Kidney epithelial cell (primary cell): ENCODE measurements at regions not wholly inside any gene's neighbourhood (a gene's known extent, or its start where the extent isn't known, plus 50 kb on each side); places are given as distances from the start of the nearest gene placed in this dataset.
"Not testable (repeated sequence)": the region's sequence is repeated elsewhere in the genome, so short reads cannot be mapped to it uniquely, and the experiment has no call there.

Experiments
- DNase-seq: peaks from one replicate; pipeline ENCODE4 v3.0.0-alpha.2; 2010; ENCODE audit warnings: low read depth
- H3K27me3 ChIP-seq: 2 replicates; pipeline ENCODE4 v1.6.0; 2011; ENCODE audit warnings: low read length; ENCODE audit not compliant: control insufficient read depth, insufficient read depth
- H3K36me3 ChIP-seq: 2 replicates; pipeline ENCODE4 v1.5.1; 2011; ENCODE audit warnings: low read length; ENCODE audit not compliant: control insufficient read depth, insufficient read depth
- H3K4me3 ChIP-seq: 2 replicates; pipeline ENCODE4 v1.5.1; 2011; ENCODE audit warnings: low read depth, mild to moderate bottlenecking, control low read depth, low read length
- TF ChIP-seq, protein P1 (sequence below): IDR thresholded peaks from 2 replicates; pipeline ENCODE4 v1.5.1; 2011; ENCODE audit warnings: mild to moderate bottlenecking, moderate library complexity, low read length, control low read depth, inconsistent platforms; ENCODE audit not compliant: insufficient read depth, poor library complexity, severe bottlenecking

DNA sequence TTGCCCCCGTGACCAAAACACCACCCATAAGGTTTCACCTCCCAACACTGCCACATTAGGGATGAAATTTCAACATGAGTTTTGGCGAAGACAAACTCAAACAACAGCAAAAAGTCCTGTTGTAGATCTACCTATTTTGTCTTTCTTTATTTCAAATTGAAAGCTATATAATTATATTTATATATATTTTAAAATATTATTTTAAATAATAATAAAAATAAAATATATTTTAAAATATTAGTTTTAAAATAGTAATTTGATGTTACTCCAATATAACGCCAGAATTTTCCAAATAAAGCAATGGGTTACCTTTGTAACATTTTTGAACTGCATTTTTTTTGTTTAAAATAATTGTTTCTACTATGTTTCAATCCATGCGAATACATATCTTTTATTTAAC is 263.5 kb upstream of the USP25 start:
- no peaks in the 10 kb centered on the region for H3K36me3 ChIP-seq
- TF ChIP-seq, protein P1, sequence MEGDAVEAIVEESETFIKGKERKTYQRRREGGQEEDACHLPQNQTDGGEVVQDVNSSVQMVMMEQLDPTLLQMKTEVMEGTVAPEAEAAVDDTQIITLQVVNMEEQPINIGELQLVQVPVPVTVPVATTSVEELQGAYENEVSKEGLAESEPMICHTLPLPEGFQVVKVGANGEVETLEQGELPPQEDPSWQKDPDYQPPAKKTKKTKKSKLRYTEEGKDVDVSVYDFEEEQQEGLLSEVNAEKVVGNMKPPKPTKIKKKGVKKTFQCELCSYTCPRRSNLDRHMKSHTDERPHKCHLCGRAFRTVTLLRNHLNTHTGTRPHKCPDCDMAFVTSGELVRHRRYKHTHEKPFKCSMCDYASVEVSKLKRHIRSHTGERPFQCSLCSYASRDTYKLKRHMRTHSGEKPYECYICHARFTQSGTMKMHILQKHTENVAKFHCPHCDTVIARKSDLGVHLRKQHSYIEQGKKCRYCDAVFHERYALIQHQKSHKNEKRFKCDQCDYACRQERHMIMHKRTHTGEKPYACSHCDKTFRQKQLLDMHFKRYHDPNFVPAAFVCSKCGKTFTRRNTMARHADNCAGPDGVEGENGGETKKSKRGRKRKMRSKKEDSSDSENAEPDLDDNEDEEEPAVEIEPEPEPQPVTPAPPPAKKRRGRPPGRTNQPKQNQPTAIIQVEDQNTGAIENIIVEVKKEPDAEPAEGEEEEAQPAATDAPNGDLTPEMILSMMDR = no peak
- H3K27me3 ChIP-seq = no peaks in the 10 kb centered on the region
- H3K4me3 ChIP-seq = no peak overlapping the region
- DNase-seq = no peak

DNA sequence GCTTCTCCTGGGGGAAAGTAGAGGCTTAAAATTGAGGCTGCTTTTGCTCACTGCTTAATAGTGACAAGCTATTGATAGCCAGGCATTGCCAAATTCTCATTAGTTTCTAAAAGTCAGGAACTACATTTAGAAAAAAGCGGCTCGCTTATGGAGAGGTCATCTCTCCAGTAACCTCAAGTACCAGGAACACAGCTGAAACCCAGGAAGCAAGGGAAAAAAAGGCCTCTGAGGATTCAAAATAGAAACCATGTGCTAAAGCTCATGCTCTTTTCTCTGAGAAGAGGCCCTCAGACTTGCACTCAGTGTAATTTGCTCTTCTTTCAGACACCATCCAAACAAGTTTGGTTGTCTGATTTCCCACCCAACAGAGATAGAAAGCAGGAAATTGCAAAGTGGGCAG is 261.4 kb upstream of the USP25 start:
- Histone ChIP-seq H3K36me3 (no peaks in the 10 kb centered on the region), H3K27me3 (no peaks in the 10 kb centered on the region), H3K4me3 (no peak overlapping the region)
- no peak for DNase-seq
- TF ChIP-seq, protein P1 = no peak

DNA sequence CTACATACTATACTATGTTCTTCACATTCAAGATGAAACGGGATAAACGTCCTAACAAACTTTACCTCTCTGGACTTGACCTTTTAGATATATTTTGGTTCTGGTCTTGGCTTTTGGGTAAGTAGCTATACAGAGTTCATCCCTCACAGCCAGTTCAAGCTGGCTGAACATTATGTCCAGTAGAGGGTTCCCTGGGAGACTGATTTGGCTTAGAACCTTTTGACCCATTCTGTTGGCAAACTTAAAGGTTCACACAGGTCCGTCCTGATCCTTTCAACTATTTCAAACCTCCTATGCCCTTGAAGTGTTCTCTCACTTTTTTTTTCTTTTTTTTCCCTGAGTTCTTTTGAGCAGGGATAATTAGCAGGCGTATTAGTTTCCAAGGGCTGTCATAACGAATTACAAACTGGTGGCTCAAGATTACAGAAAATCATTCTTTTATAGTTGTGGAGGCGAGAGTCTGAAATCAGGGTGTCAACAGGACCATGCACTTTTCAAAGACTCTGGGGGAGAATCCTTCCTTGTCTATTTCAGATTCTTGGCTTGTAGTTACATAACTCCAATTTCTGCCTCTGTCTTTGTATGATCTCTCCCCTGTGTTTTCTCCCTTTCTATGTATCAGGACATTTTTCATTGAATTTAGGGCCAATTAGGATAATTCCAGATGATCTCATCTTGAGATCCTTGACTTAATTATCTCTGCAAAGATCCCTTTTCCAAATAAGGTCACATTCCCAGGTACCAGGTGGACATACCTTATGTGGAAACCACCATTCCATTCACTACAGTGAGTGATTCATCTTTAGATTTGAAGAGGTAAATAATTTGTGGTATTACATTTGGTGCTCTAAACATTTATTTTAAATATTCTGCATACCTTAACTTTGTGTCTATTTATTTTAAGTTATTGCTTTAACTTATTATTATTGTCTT is 257.4 kb upstream of the USP25 start:
- no peak overlapping the region for H3K4me3 ChIP-seq
- TF ChIP-seq, protein P1 = no peak
- no peaks in the 10 kb centered on the region for H3K36me3 ChIP-seq
- no peaks in the 10 kb centered on the region for H3K27me3 ChIP-seq
- DNase-seq = no peak

DNA sequence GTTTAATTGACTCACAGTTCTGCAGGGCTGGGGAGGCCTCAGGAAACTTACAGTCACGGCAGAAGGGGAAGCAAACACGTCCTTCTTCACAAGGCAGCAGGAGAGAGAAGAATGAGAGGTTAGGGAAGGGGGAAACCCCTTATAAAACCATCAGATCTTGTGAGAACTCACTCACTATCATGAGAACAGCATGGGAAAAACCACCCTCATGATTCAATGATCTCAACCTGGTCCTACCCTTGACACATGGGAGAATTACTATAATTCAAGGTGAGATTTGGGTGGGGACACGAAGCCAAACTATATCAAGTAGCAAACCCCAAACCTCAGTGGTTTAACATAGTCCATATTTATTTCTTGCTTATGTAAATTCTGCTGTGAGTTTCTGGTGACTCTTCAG is 252.0 kb upstream of the USP25 start:
- not testable (repeated sequence) for H3K27me3 ChIP-seq, H3K4me3 ChIP-seq, DNase-seq, H3K36me3 ChIP-seq

DNA sequence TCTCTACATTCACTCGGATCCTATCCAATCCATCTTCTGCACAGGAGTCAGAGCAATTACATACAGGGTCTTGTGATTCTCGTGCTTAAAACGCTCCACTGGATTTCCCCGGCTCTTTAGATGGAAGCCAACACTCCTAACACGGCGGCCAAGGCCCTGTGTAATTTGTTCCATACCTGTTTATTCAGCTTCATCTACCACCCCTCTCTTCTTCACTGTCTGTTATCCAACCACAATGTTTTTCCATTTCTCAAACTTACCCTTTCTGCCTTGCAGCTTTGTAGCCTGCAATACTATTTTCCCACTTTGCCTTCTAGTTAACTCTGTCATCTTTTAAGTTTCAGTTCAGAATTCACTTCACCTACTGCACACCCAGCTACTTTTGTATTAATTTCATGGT is 249.6 kb upstream of the USP25 start:
- H3K27me3 ChIP-seq = no peaks in the 10 kb centered on the region
- H3K36me3 ChIP-seq = no peaks in the 10 kb centered on the region
- TF ChIP-seq, protein P1 = no peak
- H3K4me3 ChIP-seq = no peak overlapping the region
- no peak for DNase-seq

DNA sequence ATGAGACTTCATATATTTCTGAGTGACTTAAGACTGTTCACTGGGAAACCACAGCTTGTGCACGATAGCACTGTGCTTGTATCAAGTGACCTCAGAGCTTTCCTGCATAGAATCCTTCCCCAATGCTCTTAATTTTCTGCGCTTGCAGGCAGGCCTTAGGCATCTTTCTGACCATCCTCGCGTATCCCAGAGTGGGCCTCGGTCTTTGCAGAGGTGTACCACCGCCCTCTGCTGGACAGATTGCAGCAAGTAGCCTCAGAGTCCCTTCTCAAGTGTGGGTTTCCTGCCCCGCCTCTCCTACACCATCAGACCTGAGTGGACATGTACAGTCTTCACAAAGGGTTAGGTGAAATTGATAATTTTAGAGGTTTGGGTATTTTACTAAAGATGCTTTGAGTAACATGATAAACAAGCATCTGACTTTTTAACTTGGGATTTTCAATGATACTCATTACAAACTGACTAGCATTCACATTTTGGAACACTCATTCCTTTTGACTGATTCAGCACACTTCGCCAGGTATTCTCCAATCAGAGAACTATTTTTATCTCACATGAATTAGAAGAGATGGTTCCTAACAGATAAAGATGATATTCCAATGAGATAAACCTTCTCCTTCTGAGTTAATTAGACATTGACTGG is 246.5 kb upstream of the USP25 start:
- TF ChIP-seq, protein P1 = peak; percentile 86
- no peaks in the 10 kb centered on the region for H3K36me3 ChIP-seq
- H3K4me3 ChIP-seq = no peak overlapping the region
- DNase-seq = peak; percentile 56
- H3K27me3 ChIP-seq = no peaks in the 10 kb centered on the region
